ENCODE measurements at regions not wholly inside any gene's neighbourhood (a gene's known extent, or its start where the extent isn't known, plus 50 kb on each side); places are given as distances from the start of the nearest gene placed in this dataset.
"Not testable (repeated sequence)": the region's sequence is repeated elsewhere in the genome, so short reads cannot be mapped to it uniquely, and the experiment has no call there.

DNA sequence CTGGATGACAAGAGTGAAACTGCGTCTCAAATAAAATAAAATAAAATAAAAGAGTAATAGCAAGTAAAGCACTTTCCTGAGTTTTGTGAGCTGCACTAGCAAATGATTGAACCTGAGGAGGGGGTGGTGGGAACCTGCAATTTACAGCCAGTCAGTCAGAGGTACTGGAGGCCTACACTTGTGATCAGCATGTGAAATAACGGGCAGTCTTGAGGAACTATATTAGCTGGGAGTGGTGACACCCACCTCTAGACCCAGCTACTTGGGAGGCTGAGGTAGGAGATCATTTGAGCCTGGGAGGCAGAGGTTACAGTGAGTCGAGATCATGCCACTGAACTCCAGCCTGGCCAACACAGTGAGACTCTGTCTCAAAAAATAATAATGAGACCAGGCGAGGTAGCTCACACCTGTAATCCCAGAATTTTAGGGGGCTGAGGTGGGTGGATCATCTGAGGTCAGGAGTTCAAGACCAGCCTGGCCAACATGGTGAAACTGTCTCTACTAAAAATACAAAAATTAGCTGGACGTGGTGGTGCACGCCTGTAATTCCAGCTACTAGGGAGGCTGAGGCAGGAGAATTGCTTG lies 537.1 kb upstream of the HTR2C start (continued):
- TF ChIP-seq ZNF114 (CRISPR knock-in tag; IDR thresholded peaks at IDR 0.05) (no peak), EZH2 (IDR thresholded peaks at IDR 0.05; ENCODE audit: low read depth, unreplicated experiment) (no peak), NANOG (IDR thresholded peaks at IDR 0.05; ENCODE audit: borderline replicate concordance) (no peak), ZNF331 (CRISPR knock-in tag; IDR thresholded peaks at IDR 0.05; ENCODE audit: low read depth) (no peak)
- TF ChIP-seq, protein P1, sequence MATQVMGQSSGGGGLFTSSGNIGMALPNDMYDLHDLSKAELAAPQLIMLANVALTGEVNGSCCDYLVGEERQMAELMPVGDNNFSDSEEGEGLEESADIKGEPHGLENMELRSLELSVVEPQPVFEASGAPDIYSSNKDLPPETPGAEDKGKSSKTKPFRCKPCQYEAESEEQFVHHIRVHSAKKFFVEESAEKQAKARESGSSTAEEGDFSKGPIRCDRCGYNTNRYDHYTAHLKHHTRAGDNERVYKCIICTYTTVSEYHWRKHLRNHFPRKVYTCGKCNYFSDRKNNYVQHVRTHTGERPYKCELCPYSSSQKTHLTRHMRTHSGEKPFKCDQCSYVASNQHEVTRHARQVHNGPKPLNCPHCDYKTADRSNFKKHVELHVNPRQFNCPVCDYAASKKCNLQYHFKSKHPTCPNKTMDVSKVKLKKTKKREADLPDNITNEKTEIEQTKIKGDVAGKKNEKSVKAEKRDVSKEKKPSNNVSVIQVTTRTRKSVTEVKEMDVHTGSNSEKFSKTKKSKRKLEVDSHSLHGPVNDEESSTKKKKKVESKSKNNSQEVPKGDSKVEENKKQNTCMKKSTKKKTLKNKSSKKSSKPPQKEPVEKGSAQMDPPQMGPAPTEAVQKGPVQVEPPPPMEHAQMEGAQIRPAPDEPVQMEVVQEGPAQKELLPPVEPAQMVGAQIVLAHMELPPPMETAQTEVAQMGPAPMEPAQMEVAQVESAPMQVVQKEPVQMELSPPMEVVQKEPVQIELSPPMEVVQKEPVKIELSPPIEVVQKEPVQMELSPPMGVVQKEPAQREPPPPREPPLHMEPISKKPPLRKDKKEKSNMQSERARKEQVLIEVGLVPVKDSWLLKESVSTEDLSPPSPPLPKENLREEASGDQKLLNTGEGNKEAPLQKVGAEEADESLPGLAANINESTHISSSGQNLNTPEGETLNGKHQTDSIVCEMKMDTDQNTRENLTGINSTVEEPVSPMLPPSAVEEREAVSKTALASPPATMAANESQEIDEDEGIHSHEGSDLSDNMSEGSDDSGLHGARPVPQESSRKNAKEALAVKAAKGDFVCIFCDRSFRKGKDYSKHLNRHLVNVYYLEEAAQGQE (IDR thresholded peaks at IDR 0.05; ENCODE audit: unreplicated experiment): no peak
- TF ChIP-seq, protein P2, sequence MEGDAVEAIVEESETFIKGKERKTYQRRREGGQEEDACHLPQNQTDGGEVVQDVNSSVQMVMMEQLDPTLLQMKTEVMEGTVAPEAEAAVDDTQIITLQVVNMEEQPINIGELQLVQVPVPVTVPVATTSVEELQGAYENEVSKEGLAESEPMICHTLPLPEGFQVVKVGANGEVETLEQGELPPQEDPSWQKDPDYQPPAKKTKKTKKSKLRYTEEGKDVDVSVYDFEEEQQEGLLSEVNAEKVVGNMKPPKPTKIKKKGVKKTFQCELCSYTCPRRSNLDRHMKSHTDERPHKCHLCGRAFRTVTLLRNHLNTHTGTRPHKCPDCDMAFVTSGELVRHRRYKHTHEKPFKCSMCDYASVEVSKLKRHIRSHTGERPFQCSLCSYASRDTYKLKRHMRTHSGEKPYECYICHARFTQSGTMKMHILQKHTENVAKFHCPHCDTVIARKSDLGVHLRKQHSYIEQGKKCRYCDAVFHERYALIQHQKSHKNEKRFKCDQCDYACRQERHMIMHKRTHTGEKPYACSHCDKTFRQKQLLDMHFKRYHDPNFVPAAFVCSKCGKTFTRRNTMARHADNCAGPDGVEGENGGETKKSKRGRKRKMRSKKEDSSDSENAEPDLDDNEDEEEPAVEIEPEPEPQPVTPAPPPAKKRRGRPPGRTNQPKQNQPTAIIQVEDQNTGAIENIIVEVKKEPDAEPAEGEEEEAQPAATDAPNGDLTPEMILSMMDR (conservative IDR thresholded peaks at IDR 0.05; ENCODE audit: low read depth in 2 of 2): no peak
- TF ChIP-seq, protein P3, sequence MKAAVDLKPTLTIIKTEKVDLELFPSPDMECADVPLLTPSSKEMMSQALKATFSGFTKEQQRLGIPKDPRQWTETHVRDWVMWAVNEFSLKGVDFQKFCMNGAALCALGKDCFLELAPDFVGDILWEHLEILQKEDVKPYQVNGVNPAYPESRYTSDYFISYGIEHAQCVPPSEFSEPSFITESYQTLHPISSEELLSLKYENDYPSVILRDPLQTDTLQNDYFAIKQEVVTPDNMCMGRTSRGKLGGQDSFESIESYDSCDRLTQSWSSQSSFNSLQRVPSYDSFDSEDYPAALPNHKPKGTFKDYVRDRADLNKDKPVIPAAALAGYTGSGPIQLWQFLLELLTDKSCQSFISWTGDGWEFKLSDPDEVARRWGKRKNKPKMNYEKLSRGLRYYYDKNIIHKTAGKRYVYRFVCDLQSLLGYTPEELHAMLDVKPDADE (IDR thresholded peaks at IDR 0.05): no peak

GRCh38 chrX:114041470-114041869 lies 542.4 kb upstream of the HTR2C start:
- H3K4me3 Mint-ChIP-seq; ATAC-seq; H2AFZ ChIP-seq; H3F3A ChIP-seq (replicated peaks; ENCODE audit: low read depth); H3K9me2 ChIP-seq (ENCODE audit: insufficient read depth); DNase-seq (ENCODE audit: low spot score); H4K20me1 ChIP-seq (replicated peaks; ENCODE audit: insufficient read depth); H3K9me3 Mint-ChIP-seq; H3K36me3 ChIP-seq (ENCODE audit: insufficient read depth); H3K27me3 ChIP-seq (ENCODE audit: insufficient read depth): not testable (repeated sequence)
- Histone ChIP-seq H3K4me3 (peak overlapping the region; percentile 81), H3K4me1 (ENCODE audit: insufficient read depth) (peaks cover 14% of the 10 kb centered on the region), H3K79me2 (replicated peaks; ENCODE audit: insufficient read depth) (peaks cover 52% of the 10 kb centered on the region), H3K4me2 (peak overlapping the region; percentile 80), H3K27ac (ENCODE audit: low read depth) (peak overlapping the region; percentile 90; the same call in 1 of the 2 replicates)
- H3K27me3 Mint-ChIP-seq (ENCODE audit: insufficient read depth, low read depth, poor library complexity): peaks cover 12% of the 10 kb centered on the region
- H3K4me1 Mint-ChIP-seq: peaks cover 26% of the 10 kb centered on the region
- peak overlapping the region; percentile 95 for H3K27ac Mint-ChIP-seq
- H3K36me3 Mint-ChIP-seq (ENCODE audit: low read depth): peaks cover 28% of the 10 kb centered on the region

All from GM23338 (cell line).